Chondrocyte (in vitro differentiated cells): ENCODE measurements at regions not wholly inside any gene's neighbourhood (a gene's known extent, or its start where the extent isn't known, plus 50 kb on each side); places are given as distances from the start of the nearest gene placed in this dataset.

ENCODE experiments used
- DNase-seq: peaks from one replicate; pipeline ENCODE4 v3.0.0; 2021; ENCODE audit warnings: mixed read lengths, low spot score
- H3K27ac Mint-ChIP-seq: one replicate; pipeline ENCODE4 v1.8.0; 2021; ENCODE audit warnings: mild to moderate bottlenecking, moderate library complexity, mixed read lengths; ENCODE audit not compliant: unreplicated experiment
- H3K27me3 Mint-ChIP-seq: 2 replicates; pipeline ENCODE4 v1.8.0; 2021; ENCODE audit warnings: low read depth, mixed read lengths
- H3K36me3 Mint-ChIP-seq: 2 replicates; pipeline ENCODE4 v1.8.0; 2021; ENCODE audit warnings: low read depth, mixed read lengths
- H3K4me1 Mint-ChIP-seq: 2 replicates; pipeline ENCODE4 v1.8.0; 2021; ENCODE audit warnings: low read depth, mild to moderate bottlenecking, mixed read lengths
- H3K4me3 Mint-ChIP-seq: one replicate; pipeline ENCODE4 v1.8.0; 2021; ENCODE audit warnings: mild to moderate bottlenecking, moderate library complexity, mixed read lengths; ENCODE audit not compliant: unreplicated experiment
- H3K9me3 Mint-ChIP-seq: 2 replicates; pipeline ENCODE4 v1.8.0; 2021; ENCODE audit warnings: low read depth, mixed read lengths
- TF ChIP-seq, protein P1 (sequence below): fragments of 200-600 bp; sonication (generic); IDR thresholded peaks from 2 replicates; pipeline ENCODE4 v1.5.0; 2021; ENCODE audit warnings: antibody characterized with exemption, mild to moderate bottlenecking, moderate library complexity

- DNase-seq, result no peak
- H3K4me3 Mint-ChIP-seq, result no peak overlapping the region
- peaks cover 32% of the 10 kb centered on the region for H3K9me3 Mint-ChIP-seq
- H3K27ac Mint-ChIP-seq, result no peak overlapping the region
- H3K27me3 Mint-ChIP-seq, result no peaks in the 10 kb centered on the region
- TF ChIP-seq, protein P1, sequence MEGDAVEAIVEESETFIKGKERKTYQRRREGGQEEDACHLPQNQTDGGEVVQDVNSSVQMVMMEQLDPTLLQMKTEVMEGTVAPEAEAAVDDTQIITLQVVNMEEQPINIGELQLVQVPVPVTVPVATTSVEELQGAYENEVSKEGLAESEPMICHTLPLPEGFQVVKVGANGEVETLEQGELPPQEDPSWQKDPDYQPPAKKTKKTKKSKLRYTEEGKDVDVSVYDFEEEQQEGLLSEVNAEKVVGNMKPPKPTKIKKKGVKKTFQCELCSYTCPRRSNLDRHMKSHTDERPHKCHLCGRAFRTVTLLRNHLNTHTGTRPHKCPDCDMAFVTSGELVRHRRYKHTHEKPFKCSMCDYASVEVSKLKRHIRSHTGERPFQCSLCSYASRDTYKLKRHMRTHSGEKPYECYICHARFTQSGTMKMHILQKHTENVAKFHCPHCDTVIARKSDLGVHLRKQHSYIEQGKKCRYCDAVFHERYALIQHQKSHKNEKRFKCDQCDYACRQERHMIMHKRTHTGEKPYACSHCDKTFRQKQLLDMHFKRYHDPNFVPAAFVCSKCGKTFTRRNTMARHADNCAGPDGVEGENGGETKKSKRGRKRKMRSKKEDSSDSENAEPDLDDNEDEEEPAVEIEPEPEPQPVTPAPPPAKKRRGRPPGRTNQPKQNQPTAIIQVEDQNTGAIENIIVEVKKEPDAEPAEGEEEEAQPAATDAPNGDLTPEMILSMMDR, result no peak
- peaks cover 14% of the 10 kb centered on the region for H3K4me1 Mint-ChIP-seq
- H3K36me3 Mint-ChIP-seq, result no peaks in the 10 kb centered on the region
Observed at GRCh38 chr5:3994628-3995027, 399.0 kb downstream of the IRX1 start.

GRCh38 chr5:3995954-3996619 lies 400.5 kb downstream of the IRX1 start:
- Mint-ChIP-seq H3K4me3 (no peak overlapping the region), H3K27me3 (no peaks in the 10 kb centered on the region), H3K27ac (no peak overlapping the region), H3K9me3 (peaks cover 38% of the 10 kb centered on the region), H3K36me3 (no peaks in the 10 kb centered on the region), H3K4me1 (peaks cover 14% of the 10 kb centered on the region)
- TF ChIP-seq, protein P1, result no peak
- DNase-seq, result no peak

- no peaks in the 10 kb centered on the region for H3K27me3 Mint-ChIP-seq
- no peak overlapping the region for H3K4me3 Mint-ChIP-seq
- peaks cover 32% of the 10 kb centered on the region for H3K9me3 Mint-ChIP-seq
- no peak for DNase-seq
- H3K27ac Mint-ChIP-seq, result no peak overlapping the region
- H3K36me3 Mint-ChIP-seq, result no peaks in the 10 kb centered on the region
- H3K4me1 Mint-ChIP-seq, result peaks cover 14% of the 10 kb centered on the region
- TF ChIP-seq, protein P1, result no peak
Observed at GRCh38 chr5:3996707-3997336, 401.2 kb downstream of the IRX1 start.

GRCh38 chr5:3997670-3998069 lies 402.0 kb downstream of the IRX1 start:
- H3K36me3 Mint-ChIP-seq, result no peaks in the 10 kb centered on the region

DNA sequence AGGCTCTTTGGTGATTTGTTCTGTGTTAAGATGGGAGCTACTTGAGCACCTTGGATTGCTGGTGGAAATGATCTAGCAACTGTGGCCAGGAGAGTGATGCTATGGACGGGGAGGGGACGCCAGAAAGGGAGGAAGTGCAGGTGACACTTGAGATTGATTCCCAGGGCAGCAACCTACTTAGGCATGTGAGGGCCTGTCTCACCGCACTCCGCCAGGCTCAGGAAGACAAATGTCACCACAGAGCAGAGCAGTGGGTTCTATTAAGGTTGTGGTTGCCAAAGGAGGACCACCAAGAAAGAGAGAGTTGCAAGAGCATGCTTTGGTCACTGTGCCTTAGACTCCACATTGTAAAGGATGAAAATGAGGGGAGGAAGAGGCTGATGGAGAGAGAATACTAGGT lies 404.3 kb downstream of the IRX1 start:
- H3K4me1 Mint-ChIP-seq, result peaks cover 3% of the 10 kb centered on the region
- H3K9me3 Mint-ChIP-seq, result peaks cover 23% of the 10 kb centered on the region
- H3K27me3 Mint-ChIP-seq, result no peaks in the 10 kb centered on the region
- H3K27ac Mint-ChIP-seq, result no peak overlapping the region
- no peak overlapping the region for H3K4me3 Mint-ChIP-seq
- no peaks in the 10 kb centered on the region for H3K36me3 Mint-ChIP-seq
- no peak for DNase-seq
- TF ChIP-seq, protein P1, result no peak

More at GRCh38 chr5:3997670-3998069, 402.0 kb downstream of the IRX1 start:
- Mint-ChIP-seq H3K9me3 (peaks cover 30% of the 10 kb centered on the region), H3K4me3 (no peak overlapping the region), H3K27me3 (no peaks in the 10 kb centered on the region), H3K4me1 (peaks cover 14% of the 10 kb centered on the region), H3K27ac (no peak overlapping the region)
- TF ChIP-seq, protein P1, result no peak
- DNase-seq, result no peak
